Prostate gland (tissue), 2 donors: ENCODE measurements at regions not wholly inside any gene's neighbourhood (a gene's known extent, or its start where the extent isn't known, plus 50 kb on each side); places are given as distances from the start of the nearest gene placed in this dataset.

Experiments
- DNase-seq: peaks from one replicate; pipeline ENCODE4 v3.0.0-alpha.2; 2019; ENCODE audit warnings: low spot score
- H3K27ac ChIP-seq, 2 donors: fragments of 200-600 bp; sonication (generic); 2 replicates each; pipeline ENCODE4 v1.5.1; 2017 to 2019
- H3K27me3 ChIP-seq: fragments of 200-600 bp; sonication (generic); replicated peaks from 2 replicates; pipeline ENCODE4 v1.5.1; 2019; ENCODE audit not compliant: insufficient read depth
- H3K36me3 ChIP-seq, 2 donors: fragments of 200-600 bp; sonication (generic); 1 replicate in 1 of 2; 2 replicates in 1 of 2; pipeline versions ENCODE4 v1.5.1 to v1.8.1; 2017 to 2019
- H3K4me1 ChIP-seq: fragments of 200-600 bp; sonication (generic); replicated peaks from 2 replicates; pipeline ENCODE4 v1.5.1; 2019
- H3K4me3 ChIP-seq, 2 donors: fragments of 200-600 bp; sonication (generic); 2 replicates each; pipeline ENCODE4 v1.5.1; 2017 to 2019
- H3K9me3 ChIP-seq: fragments of 200-600 bp; sonication (generic); 2 replicates; pipeline ENCODE4 v1.5.1; 2017
- POLR2A ChIP-seq: fragments of 450-650 bp; IDR thresholded peaks from one replicate; pipeline ENCODE4 v1.6.1; 2016; ENCODE audit warnings: antibody characterized with exemption, mild to moderate bottlenecking
- POLR2AphosphoS5 ChIP-seq: sonication (generic); formaldehyde crosslinking; IDR thresholded peaks from one replicate; pipeline ENCODE4 v1.6.1; 2017; ENCODE audit warnings: antibody characterized with exemption
- WGBS: methylation state at CpG from one replicate; pipeline ENCODE4 v1.1.5; 2018; 5-methylcytosine and 5-hydroxymethylcytosine counted together
- intact Hi-C: fragments of 100-400 bp; cut with DNase I; formaldehyde crosslinking; loops from one replicate; pipeline ENCODE4 v1.14.2; 2022
- TF ChIP-seq, protein P1 (sequence below), 4 experiments: fragments of 200-600 bp in 2 of 4; fragments of 450-650 bp in 2 of 4; sonication (generic) in 2 of 4; IDR thresholded peaks; 1 replicate in 3 of 4; 2 replicates in 1 of 4; pipeline ENCODE4 v1.5.1; 2016 to 2019; ENCODE audit warnings: antibody characterized with exemption in 4 of 4, mild to moderate bottlenecking in 2 of 4, moderate library complexity in 2 of 4

DNA sequence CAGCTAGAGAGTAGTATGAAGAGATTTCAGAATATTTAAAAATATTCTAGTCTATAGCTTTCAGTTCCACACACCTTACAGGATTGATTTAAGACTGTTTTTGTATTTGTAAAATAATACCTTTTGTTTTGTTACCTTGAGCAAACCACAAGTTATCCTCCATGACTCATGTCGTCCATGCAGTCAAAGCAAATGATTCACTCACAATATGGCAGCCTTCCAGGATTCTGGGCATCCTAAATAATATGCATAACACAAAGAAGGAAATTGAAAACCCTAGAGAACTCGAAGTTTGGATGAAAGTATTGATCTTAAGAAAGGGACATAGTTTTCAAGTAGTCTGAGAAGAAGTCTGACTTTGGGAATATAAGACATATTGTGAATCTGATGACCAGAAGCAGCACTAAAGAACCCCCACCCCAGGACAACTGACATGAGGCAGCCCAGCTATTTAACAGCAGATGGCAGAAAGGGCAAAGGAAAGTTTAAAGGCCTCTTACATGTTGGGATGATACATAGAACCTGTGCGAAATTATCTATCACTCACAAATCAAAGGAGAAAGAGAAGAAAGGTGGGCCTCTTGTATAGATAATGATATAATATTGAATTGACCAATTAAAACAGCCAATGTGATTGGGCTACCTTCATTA, 857.9 kb downstream of the BRINP3 start:
- no peak for DNase-seq
- Histone ChIP-seq H3K27me3 (no peaks in the 10 kb centered on the region), H3K4me1 (no peaks in the 10 kb centered on the region), H3K36me3 (no peaks in the 10 kb centered on the region), H3K4me3 (no peak overlapping the region), H3K9me3 (no peaks in the 10 kb centered on the region), H3K27ac (no peak overlapping the region)
- 43% methylated on average over 3 of the region's 3 CpGs for WGBS
- TF ChIP-seq, protein P1, sequence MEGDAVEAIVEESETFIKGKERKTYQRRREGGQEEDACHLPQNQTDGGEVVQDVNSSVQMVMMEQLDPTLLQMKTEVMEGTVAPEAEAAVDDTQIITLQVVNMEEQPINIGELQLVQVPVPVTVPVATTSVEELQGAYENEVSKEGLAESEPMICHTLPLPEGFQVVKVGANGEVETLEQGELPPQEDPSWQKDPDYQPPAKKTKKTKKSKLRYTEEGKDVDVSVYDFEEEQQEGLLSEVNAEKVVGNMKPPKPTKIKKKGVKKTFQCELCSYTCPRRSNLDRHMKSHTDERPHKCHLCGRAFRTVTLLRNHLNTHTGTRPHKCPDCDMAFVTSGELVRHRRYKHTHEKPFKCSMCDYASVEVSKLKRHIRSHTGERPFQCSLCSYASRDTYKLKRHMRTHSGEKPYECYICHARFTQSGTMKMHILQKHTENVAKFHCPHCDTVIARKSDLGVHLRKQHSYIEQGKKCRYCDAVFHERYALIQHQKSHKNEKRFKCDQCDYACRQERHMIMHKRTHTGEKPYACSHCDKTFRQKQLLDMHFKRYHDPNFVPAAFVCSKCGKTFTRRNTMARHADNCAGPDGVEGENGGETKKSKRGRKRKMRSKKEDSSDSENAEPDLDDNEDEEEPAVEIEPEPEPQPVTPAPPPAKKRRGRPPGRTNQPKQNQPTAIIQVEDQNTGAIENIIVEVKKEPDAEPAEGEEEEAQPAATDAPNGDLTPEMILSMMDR (IDR thresholded peaks at IDR 0.05), result no peak
- TF ChIP-seq POLR2A, result no peak
- TF ChIP-seq POLR2AphosphoS5, result no peak
- intact Hi-C loops, result no loop called here

DNA sequence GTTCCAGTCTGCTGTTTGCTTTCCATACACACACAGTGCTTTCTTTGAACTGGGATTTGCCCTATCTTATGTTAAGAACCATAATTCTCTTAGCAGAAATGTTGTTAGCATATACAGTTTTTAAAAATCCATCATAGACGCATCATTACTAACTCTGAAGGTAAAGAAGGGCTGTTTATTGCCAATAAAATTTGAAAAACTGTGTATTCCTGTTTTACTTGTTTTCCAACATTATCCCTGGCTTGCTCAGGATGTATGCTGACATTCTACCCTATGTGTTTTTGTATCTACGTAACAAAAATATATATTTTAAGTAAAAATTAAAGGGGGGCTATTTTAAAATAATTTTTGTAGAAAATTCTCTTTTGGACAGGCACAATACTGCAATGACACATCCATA, 857.2 kb downstream of the BRINP3 start:
- intact Hi-C loops, result no loop called here
- TF ChIP-seq, protein P1 (IDR thresholded peaks at IDR 0.05), result no peak
- TF ChIP-seq POLR2A (no peak), POLR2AphosphoS5 (no peak)
- H3K4me1 ChIP-seq, result no peaks in the 10 kb centered on the region
- no peak overlapping the region for H3K27ac ChIP-seq
- H3K9me3 ChIP-seq, result no peaks in the 10 kb centered on the region
- H3K4me3 ChIP-seq, result no peak overlapping the region
- H3K36me3 ChIP-seq, result no peaks in the 10 kb centered on the region
- 63% methylated on average over 2 of the region's 2 CpGs for WGBS
- no peak for DNase-seq
- H3K27me3 ChIP-seq, result no peaks in the 10 kb centered on the region

DNA sequence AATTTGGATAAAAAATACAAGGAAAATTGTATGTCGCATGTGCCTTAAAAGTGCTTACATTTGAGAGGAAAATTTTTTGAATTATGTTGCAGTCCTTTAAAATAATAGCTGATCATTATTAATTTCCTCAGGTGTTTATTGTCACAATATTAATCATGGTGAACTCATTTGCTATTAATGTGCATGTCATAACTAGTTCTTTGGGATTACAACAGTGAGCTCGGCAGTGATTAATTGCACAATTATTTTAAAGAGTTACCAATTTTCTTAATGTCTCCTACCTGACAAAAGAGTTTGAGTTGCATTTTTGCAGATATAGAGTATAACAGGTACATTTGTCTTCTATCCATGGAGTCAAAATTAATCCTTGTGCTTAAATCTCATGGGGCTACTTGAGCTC, 854.3 kb downstream of the BRINP3 start:
- no peak overlapping the region for H3K27ac ChIP-seq
- no peaks in the 10 kb centered on the region for H3K36me3 ChIP-seq
- WGBS, result 85% methylated on average over 2 of the region's 2 CpGs
- intact Hi-C loops, result no loop called here
- DNase-seq, result no peak
- H3K9me3 ChIP-seq, result no peaks in the 10 kb centered on the region
- H3K4me3 ChIP-seq, result no peak overlapping the region
- TF ChIP-seq, protein P1 (IDR thresholded peaks at IDR 0.05), result no peak
- TF ChIP-seq POLR2A, result no peak
- no peak for TF ChIP-seq POLR2AphosphoS5
- no peaks in the 10 kb centered on the region for H3K4me1 ChIP-seq
- H3K27me3 ChIP-seq, result no peaks in the 10 kb centered on the region

DNA sequence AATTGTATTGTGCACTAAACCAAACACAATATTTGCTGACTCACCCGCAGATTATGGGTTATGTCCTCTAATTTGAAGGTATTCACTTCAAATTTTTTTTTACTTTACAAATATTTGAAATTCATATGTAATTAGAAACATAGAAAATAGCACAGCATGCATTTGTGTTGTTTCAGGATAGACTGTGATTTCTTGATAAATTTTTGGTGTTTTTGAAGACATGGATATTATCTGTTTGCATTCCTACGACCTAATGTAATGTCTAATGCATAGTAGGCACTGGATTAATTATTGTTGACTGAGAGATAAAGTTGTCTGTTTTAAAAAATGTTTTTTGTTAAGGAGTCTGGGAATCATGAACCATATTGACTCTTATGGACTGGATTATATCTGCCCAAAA, 850.2 kb downstream of the BRINP3 start:
- Histone ChIP-seq H3K36me3 (no peaks in the 10 kb centered on the region), H3K9me3 (no peaks in the 10 kb centered on the region), H3K4me3 (no peak overlapping the region), H3K27ac (no peak overlapping the region), H3K27me3 (no peaks in the 10 kb centered on the region), H3K4me1 (no peaks in the 10 kb centered on the region)
- intact Hi-C loops, result no loop called here
- DNase-seq, result no peak
- TF ChIP-seq POLR2AphosphoS5 (no peak), POLR2A (no peak)
- TF ChIP-seq, protein P1 (IDR thresholded peaks at IDR 0.05), result no peak
- 59% methylated on average over 2 of the region's 2 CpGs for WGBS

DNA sequence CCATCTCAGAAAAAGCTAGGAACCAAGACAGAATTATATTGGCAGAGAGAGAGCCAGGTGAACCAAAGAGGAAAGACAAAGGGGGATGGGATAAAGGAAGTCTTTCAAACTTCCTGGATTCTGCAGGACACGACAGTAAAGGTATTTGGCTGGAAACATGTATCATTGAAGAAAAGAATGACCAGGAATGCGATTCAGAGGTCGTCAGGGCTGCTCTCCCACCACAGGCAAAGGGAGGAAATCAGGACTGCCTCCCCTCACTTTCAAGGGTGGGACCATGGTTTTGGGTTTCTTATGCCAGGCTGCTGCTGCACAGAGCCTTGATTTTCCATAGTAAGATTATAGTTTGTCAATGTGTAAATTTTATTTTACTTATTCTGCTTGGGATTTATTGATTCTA, 848.8 kb downstream of the BRINP3 start:
- H3K27me3 ChIP-seq, result no peaks in the 10 kb centered on the region
- no peaks in the 10 kb centered on the region for H3K9me3 ChIP-seq
- no peak overlapping the region for H3K27ac ChIP-seq
- no peak for DNase-seq
- TF ChIP-seq, protein P1 (IDR thresholded peaks at IDR 0.05), result no peak
- no peak for TF ChIP-seq POLR2AphosphoS5
- no peak for TF ChIP-seq POLR2A
- intact Hi-C loops, result no loop called here
- H3K4me3 ChIP-seq, result no peak overlapping the region
- no peaks in the 10 kb centered on the region for H3K4me1 ChIP-seq
- H3K36me3 ChIP-seq, result no peaks in the 10 kb centered on the region
- 13% methylated on average over 3 of the region's 3 CpGs for WGBS
